Natural killer cell (primary cell): ENCODE measurements at regions not wholly inside any gene's neighbourhood (a gene's known extent, or its start where the extent isn't known, plus 50 kb on each side); places are given as distances from the start of the nearest gene placed in this dataset.

Experiments used
- ATAC-seq, 3 donors: fragments of 150-1000 bp in 2 of 3; fragments of 200-7000 bp in 1 of 3; cut with Tn5 transposase; 1 replicate in 1 of 3; 2 replicates in 2 of 3; pipeline ENCODE4 v1.10.0; 2021; ENCODE audit warnings: mild to moderate bottlenecking in 2 of 3, moderate library complexity in 2 of 3
- DNase-seq, 2 donors: peaks; one replicate each; pipeline versions ENCODE4 v3.0.0 to v3.0.0-alpha.2; 2013 to 2021; ENCODE audit warnings: mixed read lengths in 1 of 2
- H3K27ac ChIP-seq: one replicate; pipeline ENCODE4 v1.5.1; 2013; ENCODE audit warnings: mild to moderate bottlenecking, low read length
- H3K27me3 ChIP-seq: one replicate; pipeline ENCODE4 v1.6.1; 2013; ENCODE audit warnings: low read length; ENCODE audit not compliant: control insufficient read depth, insufficient read depth
- H3K36me3 ChIP-seq: one replicate; pipeline ENCODE4 v1.6.1; 2013; ENCODE audit warnings: low read length; ENCODE audit not compliant: control insufficient read depth, insufficient read depth
- H3K4me1 ChIP-seq: one replicate; pipeline ENCODE4 v1.6.1; 2013; ENCODE audit warnings: low read length; ENCODE audit not compliant: control insufficient read depth, insufficient read depth
- H3K4me3 ChIP-seq: one replicate; pipeline ENCODE4 v1.5.1; 2013; ENCODE audit warnings: low read length
- H3K9me3 ChIP-seq: one replicate; pipeline ENCODE4 v1.6.1; 2013; ENCODE audit warnings: low read length; ENCODE audit not compliant: control insufficient read depth, insufficient read depth
- H3K27ac Mint-ChIP-seq, 2 donors: one replicate each; pipeline ENCODE4 v1.8.0; 2022; ENCODE audit warnings: mild to moderate bottlenecking in 2 of 2, mixed read lengths in 2 of 2, moderate library complexity in 1 of 2
- H3K27me3 Mint-ChIP-seq, 2 donors: one replicate each; pipeline ENCODE4 v1.8.0; 2022; ENCODE audit warnings: low read depth in 2 of 2, mixed read lengths in 2 of 2
- H3K36me3 Mint-ChIP-seq: one replicate; pipeline ENCODE4 v1.8.0; 2022; ENCODE audit warnings: mixed read lengths
- H3K4me1 Mint-ChIP-seq, 2 donors: one replicate each; pipeline ENCODE4 v1.8.0; 2022; ENCODE audit warnings: mixed read lengths in 2 of 2
- H3K4me3 Mint-ChIP-seq: one replicate; pipeline ENCODE4 v1.8.0; 2022; ENCODE audit warnings: mild to moderate bottlenecking, moderate library complexity, mixed read lengths
- H3K9me3 Mint-ChIP-seq, 2 donors: one replicate each; pipeline ENCODE4 v1.8.0; 2022; ENCODE audit warnings: mixed read lengths in 2 of 2
- CTCF ChIP-seq: fragments of 200-600 bp; IDR thresholded peaks from one replicate; pipeline ENCODE4 v1.8.0; 2022; ENCODE audit warnings: antibody characterized with exemption
- WGBS: methylation state at CpG from one replicate; pipeline ENCODE4 v1.1.7; 2013; ENCODE audit warnings: missing lambda C conversion rate; ENCODE audit not compliant: insufficient coverage; 5-methylcytosine and 5-hydroxymethylcytosine counted together
- intact Hi-C: fragments of 100-400 bp; cut with micrococcal nuclease; formaldehyde crosslinking; loops from one replicate; pipeline ENCODE4 v1.14.2; 2022

DNA sequence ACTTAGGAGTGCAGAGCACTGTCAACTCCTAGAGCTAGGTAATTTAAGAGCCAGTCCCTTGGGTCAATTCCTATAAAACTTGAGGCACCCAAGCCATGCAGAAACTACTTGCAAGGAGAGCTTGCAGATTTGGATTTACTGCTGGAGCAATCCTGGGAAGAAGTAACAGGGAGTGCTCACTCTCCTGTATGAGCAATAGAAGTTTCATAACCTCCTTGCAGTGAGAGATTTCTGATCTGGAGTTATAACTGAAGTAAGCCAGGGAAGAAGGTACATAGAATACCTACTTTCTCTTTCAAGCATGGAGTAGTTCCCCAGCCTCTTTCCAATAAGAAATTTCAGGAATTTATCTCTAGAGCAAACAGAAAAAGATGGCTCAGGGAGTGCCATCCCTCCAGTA is 650.1 kb upstream of the USP15 start:
- H3K27ac Mint-ChIP-seq, result no peak overlapping the region
- H3K9me3 ChIP-seq, result peaks cover 6% of the 10 kb centered on the region
- intact Hi-C loops, result no loop called here
- no peaks in the 10 kb centered on the region for H3K36me3 Mint-ChIP-seq
- DNase-seq, result no peak
- TF ChIP-seq CTCF, result no peak
- no peak overlapping the region for H3K4me3 Mint-ChIP-seq
- H3K9me3 Mint-ChIP-seq, result peaks cover 11 to 37% of the 10 kb centered on the region in 2 donors
- H3K36me3 ChIP-seq, result no peaks in the 10 kb centered on the region
- no peaks in the 10 kb centered on the region for H3K27me3 ChIP-seq
- no peaks in the 10 kb centered on the region for H3K27me3 Mint-ChIP-seq
- H3K4me3 ChIP-seq, result no peak overlapping the region
- H3K4me1 ChIP-seq, result no peaks in the 10 kb centered on the region
- no peak for ATAC-seq
- H3K27ac ChIP-seq, result no peak overlapping the region
- H3K4me1 Mint-ChIP-seq, result no peaks in the 10 kb centered on the region

- DNase-seq, result no peak
- no peak overlapping the region for H3K4me3 Mint-ChIP-seq
These were observed 630.5 kb upstream of the USP15 start for GRCh38 chr12:61629702-61630101.

DNA sequence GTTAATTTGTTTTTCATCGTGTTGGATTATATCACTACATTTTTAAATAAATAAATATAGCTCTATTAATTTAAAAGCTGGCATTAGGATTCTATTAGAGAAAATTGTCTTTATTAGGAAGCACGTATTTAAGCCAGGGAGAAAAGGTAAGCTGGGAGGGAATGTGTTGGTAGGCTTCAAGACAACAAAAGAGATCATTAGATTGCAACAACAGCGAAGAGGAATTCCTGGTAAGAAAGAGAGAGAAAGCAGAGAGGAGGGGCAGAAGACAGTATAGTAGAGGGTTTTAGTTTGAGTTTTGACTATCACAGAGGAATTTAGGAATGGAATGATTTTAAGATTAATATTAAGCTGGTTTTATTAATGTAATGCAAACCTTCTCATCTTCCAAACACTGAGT is 613.6 kb upstream of the USP15 start:
- no peak for TF ChIP-seq CTCF
- Histone ChIP-seq H3K9me3 (peaks cover 2% of the 10 kb centered on the region), H3K4me1 (no peaks in the 10 kb centered on the region), H3K4me3 (no peak overlapping the region), H3K36me3 (no peaks in the 10 kb centered on the region), H3K27ac (no peak overlapping the region), H3K27me3 (no peaks in the 10 kb centered on the region)
- ATAC-seq (no peak), DNase-seq (no peak)
- Mint-ChIP-seq H3K27ac (no peak overlapping the region), H3K4me3 (no peak overlapping the region), H3K9me3 (peaks cover 9 to 21% of the 10 kb centered on the region in 2 donors), H3K36me3 (no peaks in the 10 kb centered on the region), H3K4me1 (no peaks in the 10 kb centered on the region), H3K27me3 (no peaks in the 10 kb centered on the region)
- intact Hi-C loops, result no loop called here
- WGBS, result 84% methylated on average over 2 of the region's 3 CpGs

More at GRCh38 chr12:61629702-61630101, 630.5 kb upstream of the USP15 start:
- Mint-ChIP-seq H3K9me3 (peaks cover 7 to 12% of the 10 kb centered on the region in 2 donors), H3K4me1 (no peaks in the 10 kb centered on the region), H3K27me3 (no peaks in the 10 kb centered on the region), H3K27ac (no peak overlapping the region), H3K36me3 (peaks cover 7% of the 10 kb centered on the region)
- WGBS, result 76% methylated on average over 2 of the region's 2 CpGs
- no peaks in the 10 kb centered on the region for H3K27me3 ChIP-seq
- TF ChIP-seq CTCF, result no peak
- H3K9me3 ChIP-seq, result no peaks in the 10 kb centered on the region
- no peak overlapping the region for H3K4me3 ChIP-seq
- H3K27ac ChIP-seq, result no peak overlapping the region
- H3K4me1 ChIP-seq, result no peaks in the 10 kb centered on the region
- intact Hi-C loops, result no loop called here
- no peaks in the 10 kb centered on the region for H3K36me3 ChIP-seq
- ATAC-seq, result no peak

DNA sequence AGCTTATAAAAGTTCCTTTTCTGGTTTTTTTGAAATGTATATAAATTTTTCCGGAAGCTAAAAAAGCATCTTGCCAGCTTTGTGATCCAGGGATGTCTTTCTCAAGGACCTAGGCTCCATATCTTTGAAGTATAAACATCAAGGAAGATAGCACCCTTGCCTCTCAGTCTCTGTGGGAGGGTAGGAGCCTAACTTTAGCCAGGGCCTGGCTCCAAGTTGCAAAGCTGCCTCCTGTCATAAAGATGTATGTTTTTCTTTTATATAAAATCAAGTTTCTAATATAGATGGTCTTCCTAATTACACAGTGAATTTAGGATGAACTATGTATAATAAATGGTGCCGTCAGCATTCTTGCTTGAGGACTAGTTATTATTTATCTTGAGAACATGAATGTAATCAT is 612.6 kb upstream of the USP15 start:
- TF ChIP-seq CTCF, result no peak
- H3K27ac Mint-ChIP-seq, result no peak overlapping the region
- Histone ChIP-seq H3K4me1 (no peaks in the 10 kb centered on the region), H3K9me3 (peaks cover 2% of the 10 kb centered on the region), H3K4me3 (no peak overlapping the region), H3K27me3 (no peaks in the 10 kb centered on the region), H3K36me3 (no peaks in the 10 kb centered on the region), H3K27ac (no peak overlapping the region)
- no peak overlapping the region for H3K4me3 Mint-ChIP-seq
- ATAC-seq (no peak), DNase-seq (no peak)
- intact Hi-C loops, result no loop called here
- 90% methylated on average over 2 of the region's 2 CpGs for WGBS
- H3K27me3 Mint-ChIP-seq, result no peaks in the 10 kb centered on the region
- no peaks in the 10 kb centered on the region for H3K36me3 Mint-ChIP-seq
- no peaks in the 10 kb centered on the region for H3K4me1 Mint-ChIP-seq
- peaks cover 11 to 23% of the 10 kb centered on the region in 2 donors for H3K9me3 Mint-ChIP-seq
